ENCODE measurements at regions not wholly inside any gene's neighbourhood (a gene's known extent, or its start where the extent isn't known, plus 50 kb on each side); places are given as distances from the start of the nearest gene placed in this dataset.

GRCh38 chr13:19062019-19062646, 119.5 kb downstream of the TUBA3C start:
- Histone ChIP-seq H3K79me2 (replicated peaks; ENCODE audit: insufficient read depth) (no peaks in the 10 kb centered on the region), H3K4me3 (no peak overlapping the region), H3K9me2 (ENCODE audit: insufficient read depth) (no peaks in the 10 kb centered on the region), H2AFZ (no peak overlapping the region), H3K36me3 (ENCODE audit: insufficient read depth) (peaks cover 1% of the 10 kb centered on the region; the same call in 1 of the 2 replicates), H3K27me3 (ENCODE audit: insufficient read depth) (no peaks in the 10 kb centered on the region), H3K27ac (ENCODE audit: low read depth) (no peak overlapping the region), H3K4me2 (no peak overlapping the region), H3F3A (replicated peaks; ENCODE audit: low read depth) (no peaks in the 10 kb centered on the region), H4K20me1 (replicated peaks; ENCODE audit: insufficient read depth) (no peaks in the 10 kb centered on the region), H3K4me1 (ENCODE audit: insufficient read depth) (no peaks in the 10 kb centered on the region)
- no peaks in the 10 kb centered on the region; the same call in 2 of the 3 replicates for H3K4me1 Mint-ChIP-seq
- H3K27ac Mint-ChIP-seq = no peak overlapping the region
- no peaks in the 10 kb centered on the region; the same call in none of the 3 replicates for H3K9me3 Mint-ChIP-seq
- no peak for ATAC-seq
- peaks cover 38% of the 10 kb centered on the region for H3K36me3 Mint-ChIP-seq (ENCODE audit: low read depth)
- peaks cover 5% of the 10 kb centered on the region for H3K27me3 Mint-ChIP-seq (ENCODE audit: insufficient read depth, low read depth, poor library complexity)
- no peak overlapping the region for H3K4me3 Mint-ChIP-seq
- DNase-seq (ENCODE audit: low spot score) = no peak
- TF ChIP-seq ETS1 (IDR thresholded peaks at IDR 0.05) (no peak), POLR2AphosphoS5 (IDR thresholded peaks at IDR 0.05; ENCODE audit: low read depth) (no peak), EZH2 (IDR thresholded peaks at IDR 0.05; ENCODE audit: low read depth, unreplicated experiment) (no peak), EZH2phosphoT487 (IDR thresholded peaks at IDR 0.05; ENCODE audit: unreplicated experiment) (no peak), JUNB (IDR thresholded peaks at IDR 0.05; ENCODE audit: unreplicated experiment) (no peak), ZNF331 (CRISPR knock-in tag; IDR thresholded peaks at IDR 0.05; ENCODE audit: low read depth) (no peak), ZNF462 (CRISPR knock-in tag; IDR thresholded peaks at IDR 0.05) (no peak)

Measured in GM23338 (cell line).